ENCODE measurements at regions not wholly inside any gene's neighbourhood (a gene's known extent, or its start where the extent isn't known, plus 50 kb on each side); places are given as distances from the start of the nearest gene placed in this dataset.

GRCh38 chr2:238691596-238692491, 156.0 kb upstream of the TWIST2 start:
- DNase-seq: no peak

DNA sequence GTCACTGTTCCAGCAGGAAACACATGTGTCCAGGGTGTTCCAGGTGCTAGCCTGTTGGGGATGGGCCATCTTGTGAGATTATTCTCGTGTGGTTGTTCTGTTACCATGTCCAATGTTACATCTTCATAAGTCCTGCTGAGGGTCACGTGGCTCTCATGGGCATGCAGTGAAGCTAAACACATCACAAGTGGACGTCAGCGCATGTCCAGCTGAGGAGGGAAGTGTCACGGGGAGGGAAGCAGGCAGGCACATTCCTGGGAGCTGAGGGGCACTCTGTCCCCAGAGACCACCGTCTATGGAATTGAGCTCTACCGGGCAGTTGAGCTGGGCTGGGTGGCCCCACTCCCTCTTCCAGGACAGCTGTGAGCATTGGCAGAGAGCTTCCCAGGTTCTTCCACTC, 155.3 kb upstream of the TWIST2 start:
- DNase-seq: no peak

DNA sequence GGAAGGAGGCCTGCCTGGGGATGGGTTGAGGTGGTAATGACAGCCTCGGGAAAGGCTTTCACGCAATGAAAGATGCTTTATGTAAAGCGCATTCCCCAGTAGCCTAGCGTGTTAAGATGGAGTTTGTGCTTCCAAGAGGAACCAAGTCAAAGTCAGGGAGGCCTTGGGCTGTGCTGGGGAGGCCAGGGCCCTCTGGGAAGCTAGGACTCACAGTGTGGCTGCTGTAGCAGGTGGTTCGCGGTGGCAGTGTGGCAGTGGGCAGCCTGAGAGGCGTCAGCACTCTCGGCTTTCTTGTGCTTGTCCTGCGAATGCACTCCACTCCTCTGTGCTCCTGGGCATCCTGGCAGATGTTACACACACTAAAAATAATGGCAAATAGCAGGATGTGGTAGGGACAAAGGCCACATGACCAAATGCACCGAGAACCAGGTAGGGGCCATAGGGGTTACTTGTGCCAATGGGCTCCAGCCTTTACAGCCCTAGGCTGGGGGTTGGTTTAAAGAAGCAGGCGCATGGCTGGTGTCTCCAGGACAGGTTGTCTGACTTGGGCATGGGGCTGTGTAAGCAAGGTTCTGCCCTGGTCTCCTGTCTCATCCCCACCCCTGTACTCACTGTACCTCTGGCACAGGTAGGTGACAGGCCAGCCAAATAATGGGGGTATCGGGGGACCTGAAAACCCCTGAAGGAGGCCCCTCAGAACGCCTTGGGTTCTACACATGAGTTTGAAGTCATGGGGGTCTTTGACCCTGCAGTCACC, 154.4 kb upstream of the TWIST2 start:
- no peak for DNase-seq

DNA sequence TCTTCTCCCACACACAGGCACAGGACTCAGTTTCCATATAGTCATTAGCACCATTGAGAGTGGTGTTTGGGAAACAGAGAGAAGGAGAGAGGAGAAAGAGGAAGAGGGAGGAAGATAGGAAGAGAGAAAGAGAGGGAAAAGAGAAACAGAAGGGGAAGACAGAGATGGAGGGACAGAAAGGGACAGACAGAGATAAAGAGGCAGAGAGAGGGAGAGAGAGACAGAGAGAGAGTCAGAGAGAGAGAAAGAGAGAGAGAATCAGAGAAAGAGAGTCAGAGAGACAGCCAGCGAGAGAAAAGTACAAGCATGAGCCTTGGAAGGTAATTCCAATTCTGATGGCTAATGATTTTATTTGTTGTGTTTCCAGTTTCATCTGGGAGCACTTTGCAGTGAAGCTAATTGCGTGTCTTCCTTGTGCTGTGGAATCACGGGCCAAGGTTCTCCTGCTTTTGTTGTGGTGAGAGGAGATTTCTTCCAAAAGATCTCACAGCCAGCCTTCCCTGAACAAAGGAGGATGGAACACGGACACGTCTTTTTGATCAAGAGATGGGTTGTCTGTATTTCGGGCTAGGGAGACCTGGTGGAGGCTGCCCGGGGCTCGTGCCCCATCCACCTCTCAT, 153.6 kb upstream of the TWIST2 start:
- no peak for DNase-seq

GRCh38 chr2:238694922-238695321, 153.0 kb upstream of the TWIST2 start:
- no peak for DNase-seq

- no peak for DNase-seq
Measured at GRCh38 chr2:238695538-238695937, 152.3 kb upstream of the TWIST2 start.

DNA sequence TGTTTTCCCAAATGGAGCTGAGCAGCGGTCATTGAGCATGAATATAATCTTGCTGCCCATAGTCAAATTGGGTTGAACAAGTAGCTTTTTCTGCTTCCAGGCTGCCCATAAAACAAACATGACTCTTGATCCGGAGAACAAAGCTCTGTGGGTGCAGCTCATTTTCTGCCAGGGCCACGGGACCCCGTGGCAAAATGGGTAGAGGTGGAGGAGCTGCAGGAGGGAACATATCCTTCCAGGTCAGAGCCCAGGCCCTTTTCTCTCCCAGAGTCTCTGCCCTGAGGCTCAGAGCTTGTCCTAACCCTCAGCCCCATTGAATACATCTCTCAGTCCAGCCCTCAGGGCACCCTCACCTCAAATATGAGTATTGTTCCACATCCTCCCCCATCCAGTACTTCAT, 151.6 kb upstream of the TWIST2 start:
- DNase-seq: no peak

- DNase-seq: no peak
Measured at GRCh38 chr2:238696786-238697185, 151.1 kb upstream of the TWIST2 start.

GRCh38 chr2:238697193-238698071, 150.5 kb upstream of the TWIST2 start:
- DNase-seq: no peak

DNA sequence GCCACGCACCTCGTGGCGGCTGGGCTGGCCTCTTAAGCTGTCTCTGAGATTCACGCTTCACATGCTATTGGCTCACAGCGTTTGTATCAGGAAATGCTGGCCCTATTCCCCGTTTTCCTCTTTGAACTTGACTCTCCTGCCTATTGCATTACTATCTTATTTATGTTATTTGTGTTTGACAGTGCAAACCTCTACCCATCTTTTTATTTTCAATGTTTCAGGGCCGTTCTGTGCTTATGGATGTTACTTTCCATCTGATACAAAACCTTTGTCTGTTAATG, 149.9 kb upstream of the TWIST2 start:
- DNase-seq: no peak

GRCh38 chr2:238698451-238699306, 149.2 kb upstream of the TWIST2 start:
- DNase-seq: no peak

- DNase-seq: no peak
Measured at GRCh38 chr2:238699307-238700116, 148.4 kb upstream of the TWIST2 start.

- no peak for DNase-seq
Measured at GRCh38 chr2:238700117-238700457, 147.8 kb upstream of the TWIST2 start.

DNA sequence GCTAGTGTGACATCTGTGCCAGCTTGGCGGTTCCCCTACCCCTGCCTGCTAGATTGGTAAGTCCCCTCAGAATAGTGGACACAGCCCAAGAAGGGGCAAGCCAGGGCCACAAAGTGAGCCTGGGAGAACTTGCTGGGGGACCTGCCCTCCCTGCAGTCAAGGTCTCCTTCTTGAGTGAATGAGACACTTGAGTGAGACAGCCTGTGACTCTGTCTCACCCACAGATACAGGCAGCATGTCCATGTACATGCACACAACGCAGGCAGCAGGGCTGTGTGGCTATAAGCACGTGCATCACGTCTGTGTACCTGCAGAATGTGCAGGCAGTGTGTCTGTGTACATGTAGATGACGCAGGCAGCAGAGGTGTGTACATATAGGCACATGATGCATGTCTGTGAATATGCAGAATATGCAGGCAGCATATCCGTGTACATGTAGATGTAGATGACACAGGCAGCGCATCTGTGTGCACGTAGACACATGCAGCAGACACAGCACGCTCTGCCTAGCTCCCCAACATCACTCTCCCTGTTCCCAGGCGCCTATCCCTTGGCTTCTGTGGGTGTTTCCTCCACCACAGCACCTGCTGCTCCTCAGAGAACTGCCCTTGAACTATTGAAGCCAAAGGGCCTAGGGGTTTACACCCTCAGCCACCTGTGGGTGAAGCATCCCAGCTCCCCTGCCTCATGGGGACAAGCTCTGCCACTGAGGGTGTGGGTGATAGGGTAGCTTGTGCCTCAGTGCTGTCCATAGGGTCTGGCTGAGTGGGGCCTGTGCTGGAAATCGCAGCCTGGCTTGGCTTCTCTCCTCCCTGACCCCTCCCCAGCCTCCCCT, 147.2 kb upstream of the TWIST2 start:
- DNase-seq: no peak

- DNase-seq: no peak
Measured at GRCh38 chr2:238701341-238702206, 146.3 kb upstream of the TWIST2 start.

DNA sequence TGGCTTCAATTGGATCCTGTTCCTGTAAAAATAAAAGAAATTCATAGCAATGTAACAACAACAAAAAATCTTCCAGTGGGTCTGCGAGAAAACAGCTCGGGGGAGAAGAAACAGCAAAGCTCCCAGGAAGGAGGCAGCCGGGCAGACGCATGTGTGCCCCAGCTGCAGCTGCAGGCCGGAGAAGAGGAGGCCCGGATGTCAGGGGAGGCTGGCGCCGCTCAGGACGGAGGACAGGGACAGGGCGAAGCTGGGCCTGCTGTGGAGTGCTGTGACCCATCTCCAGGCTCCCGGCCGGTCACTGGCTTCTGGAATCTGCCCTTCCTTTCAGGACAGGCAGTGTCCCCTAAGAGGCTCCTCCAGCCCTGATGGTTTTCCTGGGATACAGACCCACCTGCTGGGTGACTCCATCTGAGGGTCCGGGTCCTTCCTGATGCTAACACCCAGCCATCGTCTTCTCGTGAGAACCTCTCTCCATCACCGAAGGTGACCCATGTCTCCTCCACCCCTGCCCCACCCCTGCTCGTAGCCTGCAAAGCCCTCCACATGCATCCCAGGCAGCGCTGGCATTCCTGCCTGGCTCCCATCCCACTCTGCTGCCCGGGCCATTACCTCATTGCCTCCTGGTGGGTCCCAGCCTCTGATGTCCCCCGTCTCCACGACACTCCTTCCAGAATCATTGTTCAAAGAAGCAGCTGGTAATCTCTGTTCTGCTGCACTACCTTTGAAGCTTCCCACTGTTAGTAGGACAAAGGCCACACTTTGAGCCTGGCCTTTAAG, 145.4 kb upstream of the TWIST2 start:
- DNase-seq: no peak

GRCh38 chr2:238703053-238703415, 144.9 kb upstream of the TWIST2 start:
- DNase-seq: no peak

DNA sequence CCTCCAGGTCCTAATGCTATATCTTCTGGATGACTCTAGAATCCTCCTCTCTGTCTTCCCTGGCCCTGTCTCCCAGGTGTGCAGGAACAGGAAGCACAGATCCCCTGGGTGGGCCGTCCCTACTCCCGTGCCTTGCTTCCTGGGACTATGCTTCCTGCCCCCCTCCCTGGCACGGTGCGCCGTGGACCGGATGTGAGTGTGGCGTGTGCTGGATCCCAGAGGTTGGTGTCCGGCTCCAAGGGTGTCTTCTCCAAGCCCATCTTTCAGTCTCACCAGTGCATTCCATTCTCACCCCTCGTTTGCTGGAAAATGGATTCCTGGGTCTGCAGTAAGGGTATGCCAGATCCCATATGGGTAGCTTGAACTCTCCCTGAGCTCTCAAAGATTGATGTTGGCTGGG, 144.4 kb upstream of the TWIST2 start:
- no peak for DNase-seq
